ENCODE measurements at regions not wholly inside any gene's neighbourhood (a gene's known extent, or its start where the extent isn't known, plus 50 kb on each side); places are given as distances from the start of the nearest gene placed in this dataset.

DNA sequence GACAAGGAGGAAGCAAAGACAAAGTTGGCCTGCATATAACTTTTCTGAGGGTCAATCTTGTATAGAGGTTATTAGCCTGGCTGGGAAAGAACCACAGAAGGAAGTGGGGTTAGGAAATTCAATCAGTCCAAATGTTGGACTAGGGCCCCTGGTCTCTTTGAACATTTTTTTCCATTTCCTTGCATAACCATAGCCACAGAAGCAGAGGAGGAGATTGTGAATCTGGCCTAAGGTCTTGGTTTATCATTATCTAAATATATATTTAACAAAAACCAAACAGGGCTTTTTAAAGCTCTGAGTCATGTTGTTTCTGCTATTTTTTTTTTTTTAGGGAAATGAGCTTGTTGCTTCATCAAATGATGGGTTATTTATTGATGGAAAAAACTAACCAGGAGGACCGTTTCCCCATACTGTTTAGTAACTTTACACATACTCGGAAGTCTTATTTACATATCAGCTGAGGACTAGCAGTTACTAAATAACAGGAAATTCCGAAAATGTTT, 97.7 kb upstream of the ACSL4 start:
- Histone ChIP-seq H3K4me1 (replicated peaks) (peaks cover 18% of the 10 kb centered on the region), H3K9me3 (replicated peaks) (no peaks in the 10 kb centered on the region), H3K36me3 (no peaks in the 10 kb centered on the region), H3K27ac (no peak overlapping the region), H3K27me3 (replicated peaks) (no peaks in the 10 kb centered on the region), H3K4me3 (no peak overlapping the region)
- no peak for DNase-seq (ENCODE audit: low read depth in 1 of 2, low spot score in 2 of 2)

DNA sequence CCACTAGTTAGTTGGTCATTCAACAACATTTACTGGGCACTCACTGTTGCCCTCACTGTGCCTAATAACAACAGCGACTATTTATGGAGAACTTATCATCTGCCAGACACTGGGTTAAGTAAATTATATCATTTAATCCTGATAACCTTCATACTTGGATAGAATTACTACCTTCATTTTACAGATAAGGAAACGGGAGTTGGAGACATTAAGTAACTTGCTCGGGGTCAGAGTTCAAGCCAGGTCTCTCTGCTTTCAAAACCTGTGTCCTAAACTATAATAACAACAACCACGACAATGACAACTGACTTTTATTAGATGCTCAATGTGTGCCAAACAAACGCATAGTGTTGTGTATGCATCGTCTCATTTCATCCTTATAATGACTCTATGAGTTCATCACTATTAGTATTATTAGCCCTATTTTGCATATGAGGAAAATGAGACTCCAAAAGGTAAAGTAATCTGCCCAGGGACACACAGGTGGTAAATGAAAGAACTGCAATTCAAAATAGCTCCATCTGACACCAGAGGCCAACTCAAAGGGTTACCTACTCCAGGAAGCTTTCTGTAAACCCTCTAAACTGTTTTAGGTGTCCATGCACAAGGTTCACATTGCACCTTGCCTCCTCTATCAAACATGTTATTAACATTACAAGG, 98.4 kb upstream of the ACSL4 start:
- H3K4me1 ChIP-seq (replicated peaks), result peaks cover 16% of the 10 kb centered on the region
- DNase-seq (ENCODE audit: low read depth in 1 of 2, low spot score in 2 of 2), result no peak
- H3K36me3 ChIP-seq, result no peaks in the 10 kb centered on the region
- no peaks in the 10 kb centered on the region for H3K27me3 ChIP-seq (replicated peaks)
- H3K27ac ChIP-seq, result no peak overlapping the region
- H3K9me3 ChIP-seq (replicated peaks), result no peaks in the 10 kb centered on the region
- H3K4me3 ChIP-seq, result no peak overlapping the region

DNA sequence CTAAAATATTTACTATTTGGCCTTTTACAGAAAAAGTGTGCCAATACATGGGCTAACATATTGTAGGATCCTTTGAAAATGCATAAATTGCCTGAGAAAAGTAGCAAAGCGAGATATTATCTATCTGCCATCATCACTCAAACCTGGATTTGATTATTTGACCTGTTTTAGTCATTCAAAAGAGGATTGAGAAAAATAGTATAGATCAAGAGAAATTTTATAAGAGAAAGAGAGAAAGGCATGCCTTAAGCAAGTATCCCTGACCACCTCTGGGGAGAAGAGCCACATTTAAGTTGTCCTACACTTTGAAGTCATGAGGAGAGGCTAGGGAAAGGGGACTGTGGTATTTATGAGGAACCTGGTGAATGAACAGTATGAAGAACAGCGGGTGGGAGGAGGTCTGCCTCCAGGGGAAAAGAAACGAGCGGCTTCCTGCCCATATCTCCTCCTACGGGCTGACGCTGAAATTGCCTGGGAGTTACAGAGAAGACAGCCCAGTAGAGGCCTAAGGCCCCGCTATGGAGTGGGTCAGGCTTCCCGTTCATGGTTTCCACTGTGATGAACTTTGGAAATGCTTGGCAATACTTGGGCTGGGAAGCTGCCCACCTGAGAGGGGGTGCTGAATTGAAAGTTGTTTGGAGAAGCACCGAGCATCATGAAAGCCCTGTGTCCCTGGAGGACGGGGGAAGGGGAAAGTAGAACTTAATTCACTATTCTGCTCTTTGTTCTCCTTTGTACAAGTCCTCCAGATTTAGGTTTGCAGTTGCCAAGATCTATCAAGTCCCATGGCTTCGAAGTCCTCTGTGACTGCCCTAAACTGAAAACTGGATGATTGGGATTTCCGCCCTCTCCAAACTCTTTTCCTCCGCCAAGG, 106.9 kb upstream of the ACSL4 start:
- H3K27ac ChIP-seq, result peak overlapping the region; percentile 68
- no peaks in the 10 kb centered on the region for H3K9me3 ChIP-seq (replicated peaks)
- peaks cover 19% of the 10 kb centered on the region for H3K4me1 ChIP-seq (replicated peaks)
- DNase-seq (ENCODE audit: low read depth in 1 of 2, low spot score in 2 of 2), result no peak
- no peaks in the 10 kb centered on the region for H3K36me3 ChIP-seq
- H3K4me3 ChIP-seq, result no peak overlapping the region
- no peaks in the 10 kb centered on the region for H3K27me3 ChIP-seq (replicated peaks)

DNA sequence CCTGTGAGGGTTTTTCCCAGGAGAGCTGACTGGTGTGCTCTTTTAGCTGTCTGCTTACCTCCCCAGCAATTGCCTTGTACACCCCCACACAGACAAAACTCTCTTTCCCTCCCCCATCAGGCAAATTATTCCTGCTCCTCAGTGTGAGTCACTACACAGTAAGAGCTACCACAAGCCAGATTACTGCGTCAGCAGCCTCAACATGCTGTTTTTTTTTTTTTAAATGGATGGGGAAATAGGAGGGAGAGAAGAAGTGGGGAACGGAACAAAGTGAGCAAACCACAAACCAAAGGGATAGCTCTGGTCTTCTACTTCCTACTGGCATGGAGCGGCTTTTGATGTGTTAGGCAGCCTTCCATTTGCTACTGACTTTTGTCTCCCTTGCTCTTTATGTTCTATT, 107.5 kb upstream of the ACSL4 start:
- H3K36me3 ChIP-seq, result no peaks in the 10 kb centered on the region
- no peaks in the 10 kb centered on the region for H3K9me3 ChIP-seq (replicated peaks)
- H3K27ac ChIP-seq, result peak overlapping the region; percentile 68
- peak; percentile 68 to 81 for DNase-seq (ENCODE audit: low read depth in 1 of 2, low spot score in 2 of 2)
- H3K27me3 ChIP-seq (replicated peaks), result no peaks in the 10 kb centered on the region
- no peak overlapping the region for H3K4me3 ChIP-seq
- H3K4me1 ChIP-seq (replicated peaks), result peaks cover 19% of the 10 kb centered on the region

DNA sequence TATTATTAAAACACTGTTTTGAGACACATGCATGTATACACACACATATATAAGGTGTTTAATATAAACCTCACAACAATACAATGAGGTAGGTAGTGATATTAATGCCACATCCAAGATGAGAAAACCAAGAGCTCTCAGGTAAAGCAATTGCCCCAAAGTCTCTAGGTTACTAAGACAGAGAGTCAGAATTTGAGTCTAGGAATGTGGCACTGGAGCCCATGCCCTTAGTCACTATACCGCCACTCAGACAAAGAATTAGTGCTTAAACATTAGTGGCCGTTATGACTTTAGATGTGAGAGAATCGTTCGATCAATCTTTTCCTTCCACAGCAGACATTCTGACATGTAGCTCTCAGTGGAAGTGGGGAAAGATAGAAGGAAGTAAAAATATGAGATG, 108.2 kb upstream of the ACSL4 start:
- Histone ChIP-seq H3K9me3 (replicated peaks) (no peaks in the 10 kb centered on the region), H3K4me3 (no peak overlapping the region), H3K27me3 (replicated peaks) (no peaks in the 10 kb centered on the region), H3K27ac (0 out of 2 replicates have a peak overlapping the region, but pooled peaks have one; percentile 30), H3K36me3 (no peaks in the 10 kb centered on the region), H3K4me1 (replicated peaks) (peaks cover 19% of the 10 kb centered on the region)
- no peak for DNase-seq (ENCODE audit: low read depth in 1 of 2, low spot score in 2 of 2)

DNA sequence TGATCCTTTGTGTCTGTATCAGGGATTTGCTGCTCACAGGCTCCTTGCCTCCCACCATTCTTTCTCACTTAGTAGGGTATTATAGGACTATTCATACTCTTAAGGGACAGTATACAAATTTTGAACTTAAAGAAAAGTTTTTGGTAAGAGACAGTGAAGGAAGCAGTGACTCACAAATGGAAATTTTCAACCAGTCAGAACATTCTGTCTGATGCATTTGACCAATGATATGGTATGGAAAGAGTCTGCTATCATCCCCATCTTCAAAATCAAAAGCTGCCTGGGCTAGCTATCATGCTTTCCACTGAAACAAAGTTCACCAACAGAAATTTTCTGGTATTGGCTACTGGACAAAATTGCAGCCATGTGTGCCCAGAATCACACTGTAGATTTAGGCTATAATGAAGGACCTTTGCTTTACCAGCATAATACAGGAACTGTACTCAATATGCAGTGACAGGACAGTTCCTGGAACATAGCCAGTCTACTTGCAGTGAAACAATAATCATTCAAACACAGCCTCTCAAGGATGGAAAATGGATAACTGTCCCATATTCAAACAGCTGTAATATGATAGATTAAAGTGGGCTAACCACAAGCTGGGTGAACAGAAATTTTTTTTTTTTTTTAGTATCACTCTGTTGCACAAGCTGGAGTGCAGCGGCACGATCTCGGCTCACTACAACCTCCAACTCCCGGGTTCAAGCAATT, 109.0 kb upstream of the ACSL4 start:
- Histone ChIP-seq H3K27ac (no peak overlapping the region), H3K27me3 (replicated peaks) (no peaks in the 10 kb centered on the region)
- DNase-seq (ENCODE audit: low read depth in 1 of 2, low spot score in 2 of 2), result no peak

DNA sequence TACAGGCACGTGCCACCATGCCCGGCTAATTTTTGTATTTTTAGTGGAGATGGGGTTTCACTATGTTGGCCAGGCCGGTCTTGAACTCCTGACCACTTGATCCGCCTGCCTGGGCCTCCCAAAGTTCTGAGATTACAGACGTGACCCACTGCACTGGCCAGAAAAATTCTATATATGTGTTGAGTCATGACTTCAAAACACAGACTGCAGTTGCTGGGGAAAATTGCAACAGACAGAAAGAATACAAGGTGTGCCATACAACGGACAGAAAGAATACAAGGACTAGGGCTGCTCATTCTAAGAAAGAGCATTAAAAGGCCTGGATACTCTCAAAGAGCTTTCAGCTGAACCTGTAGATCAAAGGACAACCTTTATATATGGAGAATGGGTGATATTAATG, 109.6 kb upstream of the ACSL4 start:
- Histone ChIP-seq H3K4me1 (replicated peaks) (peaks cover 26% of the 10 kb centered on the region), H3K27me3 (replicated peaks) (no peaks in the 10 kb centered on the region), H3K27ac (no peak overlapping the region), H3K9me3 (replicated peaks) (no peaks in the 10 kb centered on the region), H3K36me3 (no peaks in the 10 kb centered on the region), H3K4me3 (no peak overlapping the region)
- DNase-seq (ENCODE audit: low read depth in 1 of 2, low spot score in 2 of 2), result no peak

More for the DNA sequence above, 109.0 kb upstream of the ACSL4 start:
- Histone ChIP-seq H3K36me3 (no peaks in the 10 kb centered on the region), H3K4me3 (no peak overlapping the region), H3K4me1 (replicated peaks) (peaks cover 20% of the 10 kb centered on the region), H3K9me3 (replicated peaks) (no peaks in the 10 kb centered on the region)

DNA sequence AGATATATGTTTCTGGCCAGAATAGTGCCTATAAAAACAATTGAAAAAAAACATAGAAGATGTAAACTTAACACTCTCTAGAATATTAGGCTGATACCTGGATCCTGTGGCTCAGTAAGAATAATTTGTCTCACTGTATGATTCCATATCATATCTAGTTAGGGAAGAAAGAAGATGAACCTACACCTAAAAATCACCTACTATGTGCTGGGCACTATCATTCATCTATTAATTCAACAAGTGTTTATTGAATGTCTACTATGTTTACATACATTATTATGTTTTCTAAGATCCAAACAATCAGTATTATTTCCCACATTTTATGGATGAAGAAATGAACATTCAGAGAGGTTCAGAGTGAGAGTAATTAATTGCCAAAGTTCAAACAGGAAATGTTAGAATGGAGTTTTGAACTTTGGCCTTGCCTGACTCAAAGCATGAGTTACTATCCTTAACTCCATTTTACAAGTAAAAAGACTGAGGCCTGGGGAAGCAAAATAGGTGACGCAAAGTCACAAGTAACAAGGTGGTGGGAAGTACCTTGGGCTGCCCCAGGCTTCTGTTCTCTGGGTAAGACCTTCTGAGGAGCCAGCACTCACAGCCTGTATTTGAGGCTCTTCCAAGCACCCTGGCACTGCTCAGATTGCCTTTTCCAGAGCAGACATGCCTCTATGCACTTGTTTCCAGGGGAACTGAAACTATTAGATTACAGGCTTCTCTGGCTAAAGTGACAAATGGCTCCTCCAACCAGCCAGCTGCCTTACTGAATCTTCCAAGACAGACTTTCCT, 111.1 kb upstream of the ACSL4 start:
- H3K36me3 ChIP-seq, result no peaks in the 10 kb centered on the region
- no peak overlapping the region for H3K27ac ChIP-seq
- H3K9me3 ChIP-seq (replicated peaks), result no peaks in the 10 kb centered on the region
- H3K4me1 ChIP-seq (replicated peaks), result peaks cover 29% of the 10 kb centered on the region
- DNase-seq (ENCODE audit: low read depth in 1 of 2, low spot score in 2 of 2), result no peak
- no peak overlapping the region for H3K4me3 ChIP-seq
- H3K27me3 ChIP-seq (replicated peaks), result no peaks in the 10 kb centered on the region

DNA sequence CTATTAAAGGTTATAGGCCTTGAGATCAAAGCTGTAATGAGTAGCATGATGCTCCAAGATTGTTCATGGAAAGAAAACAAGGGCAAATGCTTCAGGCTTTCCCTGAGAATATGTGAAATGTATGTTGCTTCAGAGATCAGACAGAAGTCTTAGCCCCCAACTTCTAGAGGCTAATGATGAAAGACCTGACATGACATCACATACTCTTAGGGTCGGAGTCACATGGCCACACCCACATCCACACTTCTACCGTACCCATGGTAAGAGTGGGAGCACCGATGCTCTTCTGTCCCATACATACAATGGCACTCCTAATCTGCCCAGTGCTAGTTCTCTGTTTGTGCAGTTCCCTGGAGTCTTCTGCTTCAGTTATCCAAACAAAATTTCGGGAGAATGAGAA, 111.9 kb upstream of the ACSL4 start:
- Histone ChIP-seq H3K27me3 (replicated peaks) (no peaks in the 10 kb centered on the region), H3K36me3 (no peaks in the 10 kb centered on the region), H3K9me3 (replicated peaks) (no peaks in the 10 kb centered on the region), H3K4me3 (no peak overlapping the region), H3K27ac (no peak overlapping the region), H3K4me1 (replicated peaks) (peaks cover 25% of the 10 kb centered on the region)
- DNase-seq (ENCODE audit: low read depth in 1 of 2, low spot score in 2 of 2), result no peak

DNA sequence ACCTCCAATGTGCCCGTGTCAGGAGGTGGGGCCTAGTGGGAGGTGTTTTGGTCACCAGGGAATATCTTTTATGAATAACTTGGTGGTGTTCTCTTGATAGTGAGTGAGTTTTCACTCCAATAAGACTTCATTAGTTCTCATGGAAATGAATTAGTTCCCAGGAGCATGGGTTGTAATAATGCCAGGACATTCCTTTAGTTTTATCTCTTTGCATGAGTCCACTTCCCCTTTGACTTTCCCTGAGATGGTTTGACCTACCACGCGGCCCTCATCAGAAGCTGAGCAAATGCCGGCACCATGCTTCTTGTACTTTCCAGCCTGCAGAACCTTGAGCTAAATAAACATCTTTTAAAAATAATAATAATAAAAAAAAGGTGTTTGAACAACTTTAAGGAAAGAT, 112.9 kb upstream of the ACSL4 start:
- Histone ChIP-seq H3K36me3 (no peaks in the 10 kb centered on the region), H3K27ac (no peak overlapping the region), H3K9me3 (replicated peaks) (no peaks in the 10 kb centered on the region), H3K4me1 (replicated peaks) (peaks cover 14% of the 10 kb centered on the region), H3K27me3 (replicated peaks) (no peaks in the 10 kb centered on the region), H3K4me3 (no peak overlapping the region)
- no peak for DNase-seq (ENCODE audit: low read depth in 1 of 2, low spot score in 2 of 2)

DNA sequence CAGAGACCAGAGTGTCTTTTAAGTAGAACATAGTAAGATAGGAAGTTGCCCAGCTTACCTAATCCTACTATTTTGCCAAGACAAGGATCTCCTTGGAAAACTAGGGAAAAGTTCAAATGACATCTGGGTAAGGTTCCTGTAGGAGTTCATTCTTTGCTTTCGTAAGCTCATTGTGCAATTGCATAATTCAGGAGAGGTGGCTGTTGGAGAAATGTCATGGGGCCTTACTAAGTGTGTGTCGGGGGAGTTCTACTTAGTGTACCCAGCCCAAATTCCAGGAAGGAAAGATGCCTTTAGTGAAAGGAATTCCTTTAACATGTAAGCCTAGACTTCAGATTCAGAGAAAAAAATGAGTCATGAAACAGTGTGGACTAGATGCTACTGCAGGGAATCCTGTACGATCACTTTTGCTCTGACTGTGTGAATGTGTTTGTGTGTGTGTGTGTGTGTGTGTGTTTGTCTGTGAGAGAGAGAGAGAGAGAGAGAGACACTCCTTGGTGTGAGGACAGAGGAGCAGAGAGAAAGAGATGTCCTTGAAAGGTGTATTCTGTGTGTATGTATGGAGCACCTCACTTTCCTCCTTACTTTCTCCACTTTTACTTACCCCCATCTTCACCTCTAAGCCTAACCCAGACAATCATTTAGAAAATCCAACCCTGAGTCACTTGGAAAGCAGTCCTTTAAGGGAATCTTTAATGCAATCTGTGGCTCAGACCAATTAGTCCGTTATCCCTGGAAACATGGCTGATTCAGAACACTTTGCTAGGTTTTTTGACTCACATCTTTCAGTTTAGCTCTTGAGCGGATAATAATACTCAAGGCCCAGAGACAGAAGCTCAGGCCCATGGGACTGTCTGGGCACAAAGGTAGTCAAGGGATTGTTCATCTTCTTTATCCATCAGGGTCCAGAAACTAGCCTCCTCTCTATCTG, 114.5 kb upstream of the ACSL4 start:
- no peak overlapping the region for H3K4me3 ChIP-seq
- no peaks in the 10 kb centered on the region for H3K27me3 ChIP-seq (replicated peaks)
- H3K36me3 ChIP-seq, result no peaks in the 10 kb centered on the region
- H3K9me3 ChIP-seq (replicated peaks), result no peaks in the 10 kb centered on the region
- peak overlapping the region; percentile 28; the same call in 1 of the 2 replicates for H3K27ac ChIP-seq
- H3K4me1 ChIP-seq (replicated peaks), result peaks cover 10% of the 10 kb centered on the region; the same call in 1 of the 2 replicates
- peak in 1 of 2 experiments; percentile 24 for DNase-seq (ENCODE audit: low read depth in 1 of 2, low spot score in 2 of 2)

DNA sequence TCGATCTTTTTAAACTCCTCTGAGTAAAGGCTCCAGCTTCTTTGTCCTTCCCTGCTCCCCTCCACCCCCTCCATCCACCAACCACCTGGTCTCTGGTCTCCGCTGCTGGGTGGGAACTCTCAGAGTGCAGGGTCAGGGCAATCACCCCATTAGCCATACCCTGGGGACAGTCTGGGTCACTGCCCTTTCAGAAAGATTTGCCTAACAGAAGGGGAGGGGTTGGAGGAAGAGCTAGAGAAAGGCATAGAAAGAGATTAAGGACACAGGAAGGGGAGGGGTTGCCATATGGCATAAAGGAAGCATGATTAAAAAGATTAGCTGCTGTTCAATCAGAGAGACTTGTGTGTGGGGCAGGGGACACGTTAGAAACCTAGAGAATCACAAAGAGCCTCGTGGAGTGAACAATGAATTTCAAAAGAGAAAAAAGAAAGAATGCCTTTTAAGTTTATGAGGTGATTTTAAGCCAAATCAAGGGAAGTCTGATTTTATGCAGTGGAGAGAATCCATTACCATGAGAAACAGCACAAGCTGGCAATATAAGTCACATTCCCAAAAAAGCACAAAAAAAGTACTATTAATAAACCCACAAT, 115.5 kb upstream of the ACSL4 start:
- H3K4me3 ChIP-seq, result no peak overlapping the region
- no peaks in the 10 kb centered on the region for H3K9me3 ChIP-seq (replicated peaks)
- DNase-seq (ENCODE audit: low read depth in 1 of 2, low spot score in 2 of 2), result no peak

More for the DNA sequence above, 115.5 kb upstream of the ACSL4 start:
- Histone ChIP-seq H3K36me3 (no peaks in the 10 kb centered on the region), H3K27ac (no peak overlapping the region), H3K27me3 (replicated peaks) (no peaks in the 10 kb centered on the region), H3K4me1 (replicated peaks) (peaks cover 10% of the 10 kb centered on the region; the same call in 1 of the 2 replicates)

Data from SJSA1 (cell line).